Cardiac septum (tissue), 1 donor: ENCODE measurements at regions not wholly inside any gene's neighbourhood (a gene's known extent, or its start where the extent isn't known, plus 50 kb on each side); places are given as distances from the start of the nearest gene placed in this dataset.
"Not testable (repeated sequence)": the region's sequence is repeated elsewhere in the genome, so short reads cannot be mapped to it uniquely, and the experiment has no call there.

Source experiments
- DNase-seq: peaks from one replicate; pipeline ENCODE4 v3.0.0-alpha.2; 2020; ENCODE audit warnings: low spot score
- intact Hi-C: fragments of 100-400 bp; cut with DNase I; formaldehyde crosslinking; loops from one replicate; pipeline ENCODE4 v1.14.0; 2022
- donor health status: DM: no; HTN: no; CAD: no.

DNA sequence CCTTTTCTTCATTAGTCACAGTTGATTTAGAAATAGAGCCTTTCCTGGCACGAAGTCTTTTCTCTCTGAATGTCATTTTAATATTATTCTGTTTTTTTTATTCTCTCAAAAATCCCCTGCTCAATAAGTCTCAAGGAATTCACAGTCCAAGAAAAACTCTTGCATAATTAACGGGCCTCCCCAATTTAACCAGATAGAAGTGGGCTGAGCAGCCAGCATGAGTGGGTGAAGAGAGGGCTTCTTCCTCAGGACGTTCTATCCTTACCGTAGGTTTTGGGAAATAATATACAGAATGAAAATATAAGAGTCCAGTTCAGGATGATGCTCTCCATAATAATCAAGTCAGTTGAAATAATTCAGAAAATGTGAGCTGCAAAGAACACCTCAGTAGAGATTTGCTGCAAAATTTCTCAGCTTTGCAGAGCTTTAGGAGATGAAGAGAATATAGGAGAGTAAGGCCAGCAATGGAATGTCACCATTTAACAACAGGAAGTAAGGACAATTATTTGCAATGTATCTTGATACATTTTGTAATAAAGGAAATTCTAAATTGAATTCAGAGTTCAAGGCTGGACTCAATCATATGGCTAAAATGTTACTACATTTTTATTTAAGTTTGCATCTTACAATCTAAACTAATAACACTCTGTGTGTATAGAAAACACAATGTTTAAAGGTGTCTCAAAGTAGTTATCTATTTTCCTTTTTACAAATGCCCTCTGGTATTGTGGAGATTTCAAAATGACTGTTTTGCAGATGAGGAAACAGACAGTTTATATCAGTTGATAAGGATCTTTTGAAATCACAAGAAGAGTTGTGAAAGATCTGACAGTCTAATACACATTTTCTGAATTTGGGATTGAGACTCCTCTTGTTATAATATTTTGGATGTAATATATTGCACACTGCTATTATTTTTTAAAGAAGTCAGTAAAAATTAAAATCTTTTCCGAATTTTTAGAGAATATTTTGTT lies 1724.1 kb upstream of the SEL1L start:
- intact Hi-C loops: no loop called here
- DNase-seq: no peak

- intact Hi-C loops: no loop called here
- DNase-seq: no peak
These were observed 1727.1 kb upstream of the SEL1L start for GRCh38 chr14:83260751-83261150.

DNA sequence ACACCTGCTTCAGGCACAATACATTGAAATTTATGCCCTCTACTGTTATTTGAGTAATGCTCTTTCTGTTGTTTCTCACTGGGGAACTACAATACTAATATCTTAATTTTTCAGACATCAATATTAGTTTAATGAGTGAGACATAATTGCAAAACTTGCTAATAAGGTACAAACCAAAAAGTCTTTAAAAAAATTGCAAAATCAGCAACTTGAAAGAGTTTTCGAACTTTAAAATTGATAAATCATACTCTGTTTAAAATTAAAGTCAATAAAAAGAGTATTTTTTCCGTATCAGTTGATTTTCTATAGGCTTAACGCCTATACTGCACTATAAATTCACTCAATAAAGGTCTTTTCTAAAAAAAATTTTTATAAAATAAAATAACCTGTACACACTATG lies 1735.9 kb upstream of the SEL1L start:
- intact Hi-C loops: no loop called here

GRCh38 chr14:83271663-83272062 lies 1738.0 kb upstream of the SEL1L start:
- intact Hi-C loops: no loop called here
- DNase-seq: no peak

More for the DNA sequence above, 1735.9 kb upstream of the SEL1L start:
- no peak for DNase-seq

DNA sequence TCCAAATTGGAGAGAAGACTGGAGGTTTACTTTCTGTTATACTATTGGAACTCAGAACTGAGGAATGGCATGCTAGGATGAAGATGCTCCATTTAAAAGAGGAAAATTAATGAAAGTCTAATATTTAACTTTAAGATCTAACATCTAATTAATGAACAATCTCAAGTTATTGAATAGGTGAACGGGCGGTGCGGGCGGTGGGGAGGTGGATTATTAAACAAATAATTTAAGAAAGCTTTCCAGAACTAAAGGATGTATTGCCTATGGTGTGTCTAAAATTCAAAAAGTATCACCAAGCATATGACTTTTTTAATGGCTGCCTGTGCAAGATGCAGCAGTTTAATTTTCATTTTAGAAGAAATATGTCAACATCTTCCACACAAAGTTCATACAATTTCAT lies 1747.1 kb upstream of the SEL1L start:
- intact Hi-C loops: no loop called here
- DNase-seq: no peak

DNA sequence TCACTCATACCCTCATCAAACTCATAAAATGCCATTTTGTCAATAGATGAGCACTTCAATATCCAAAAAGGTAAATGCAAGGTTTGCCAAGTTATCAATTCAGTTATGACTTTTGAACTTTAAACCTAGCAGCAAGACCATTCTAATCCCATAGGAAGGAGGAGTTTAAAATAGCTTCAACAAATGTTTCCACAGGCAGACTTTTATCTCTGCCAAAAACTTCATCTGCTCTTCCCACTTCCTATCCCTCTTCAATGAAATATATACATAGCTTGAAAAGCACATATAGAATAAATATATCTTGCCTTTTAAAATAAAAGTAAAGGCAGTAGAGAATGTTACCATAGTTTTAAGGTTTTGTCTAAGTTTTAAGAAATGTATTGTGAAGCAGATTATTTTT lies 1749.1 kb upstream of the SEL1L start:
- DNase-seq: no peak
- intact Hi-C loops: no loop called here

- intact Hi-C loops: no loop called here
- DNase-seq: no peak
These were observed 1753.6 kb upstream of the SEL1L start for GRCh38 chr14:83287300-83287699.

- intact Hi-C loops: no loop called here
- DNase-seq: no peak
These were observed 1755.7 kb upstream of the SEL1L start for GRCh38 chr14:83289390-83289789.

DNA sequence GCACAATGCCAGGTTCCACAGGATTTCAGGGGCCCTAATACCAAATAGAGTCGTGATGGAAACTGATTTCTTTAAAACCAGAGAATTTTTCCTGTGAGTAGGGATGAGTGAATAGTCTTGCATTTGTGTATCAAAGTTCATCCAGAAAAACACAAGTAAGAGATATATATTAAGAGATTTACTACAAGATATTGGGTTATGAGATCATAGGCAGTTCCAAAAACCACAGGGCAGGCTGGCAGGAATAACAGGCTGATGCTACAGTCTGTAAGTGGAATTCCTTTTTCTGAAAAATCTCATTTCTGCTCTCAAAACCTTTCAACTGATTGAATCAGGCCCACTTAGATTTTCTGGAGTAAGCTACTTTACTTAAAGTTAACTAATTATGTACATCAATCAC lies 1756.2 kb upstream of the SEL1L start:
- DNase-seq: no peak
- intact Hi-C loops: no loop called here

DNA sequence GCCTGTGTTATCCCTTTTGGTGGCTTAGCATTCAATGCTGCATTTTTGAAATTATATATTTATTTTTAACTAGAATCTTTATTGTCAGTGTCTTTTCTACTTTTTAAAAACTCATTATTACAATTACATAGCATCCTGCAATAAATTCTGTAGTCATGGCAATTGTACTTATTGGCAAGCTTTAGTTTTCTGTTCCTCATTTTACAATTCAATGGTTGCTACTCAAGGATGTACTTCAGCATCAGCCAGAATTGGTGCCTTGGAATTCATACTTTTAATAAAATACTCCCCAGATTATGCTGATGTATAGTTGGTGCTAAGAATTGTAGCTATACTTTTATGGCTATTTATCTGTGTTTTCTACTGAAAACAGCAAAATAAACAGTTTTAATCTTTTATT lies 1756.8 kb upstream of the SEL1L start:
- intact Hi-C loops: no loop called here
- DNase-seq: no peak

DNA sequence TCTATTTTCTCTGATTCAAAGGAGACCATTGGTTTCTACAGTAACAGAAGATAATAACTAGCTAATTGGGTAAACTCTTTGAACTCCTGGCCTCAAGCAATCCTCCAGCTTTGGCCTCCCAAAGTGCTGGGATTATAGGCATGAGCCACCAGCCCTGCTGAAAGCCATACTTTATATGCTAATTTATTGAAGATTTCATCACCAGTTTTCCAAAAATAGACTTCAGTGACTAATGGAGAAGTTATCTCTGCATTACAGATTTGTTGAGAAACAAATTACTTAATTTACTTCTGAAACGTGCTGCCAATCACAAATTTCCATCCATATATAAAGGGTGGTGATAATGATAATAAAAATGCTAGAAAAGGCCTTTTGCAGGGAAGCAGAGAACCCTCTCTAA lies 1758.1 kb upstream of the SEL1L start:
- no peak for DNase-seq
- intact Hi-C loops: no loop called here

- intact Hi-C loops: no loop called here
These were observed 1761.3 kb upstream of the SEL1L start for GRCh38 chr14:83294941-83295340.

GRCh38 chr14:83297361-83297760 lies 1763.7 kb upstream of the SEL1L start:
- intact Hi-C loops: no loop called here
- no peak for DNase-seq

More at GRCh38 chr14:83294941-83295340, 1761.3 kb upstream of the SEL1L start:
- DNase-seq: no peak

DNA sequence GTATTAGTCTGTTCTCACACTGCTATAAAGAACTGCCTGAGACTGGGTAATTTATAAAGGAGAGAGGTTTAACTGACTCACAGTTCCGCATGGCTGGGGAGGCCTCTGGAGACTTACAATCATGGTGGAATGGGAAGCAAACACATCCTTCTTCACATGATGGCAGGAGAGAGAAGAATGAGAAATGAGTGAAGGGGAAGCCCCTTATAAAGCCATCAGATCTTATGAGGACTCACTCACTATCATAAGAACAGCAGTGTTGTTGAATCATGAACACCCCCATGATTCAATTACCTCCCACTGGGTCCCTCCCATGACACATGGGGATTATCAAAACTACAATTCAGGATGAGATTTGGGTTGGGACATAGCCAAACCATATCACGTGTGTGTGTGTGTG lies 1764.4 kb upstream of the SEL1L start:
- intact Hi-C loops, DNase-seq: not testable (repeated sequence)

- intact Hi-C loops: loop anchor here (10.0 kb wide), 1 partner anchor 164 kb away; no protein-coding TSS in a partner anchor
- DNase-seq: no peak
These were observed 1766.9 kb upstream of the SEL1L start for GRCh38 chr14:83300476-83301064.

- intact Hi-C loops: loop anchor here (10.0 kb wide), 1 partner anchor 163 kb away; no protein-coding TSS in a partner anchor
These were observed 1768.1 kb upstream of the SEL1L start for GRCh38 chr14:83301791-83302190.

GRCh38 chr14:83309211-83309610 lies 1775.6 kb upstream of the SEL1L start:
- intact Hi-C loops: loop anchor here (10.0 kb wide), 1 partner anchor 156 kb away; no protein-coding TSS in a partner anchor
- DNase-seq: no peak

More at GRCh38 chr14:83301791-83302190, 1768.1 kb upstream of the SEL1L start:
- DNase-seq: no peak

GRCh38 chr14:83309833-83310232 lies 1776.2 kb upstream of the SEL1L start:
- no peak for DNase-seq
- intact Hi-C loops: loop anchor here (10.0 kb wide), 1 partner anchor 155 kb away; no protein-coding TSS in a partner anchor

DNA sequence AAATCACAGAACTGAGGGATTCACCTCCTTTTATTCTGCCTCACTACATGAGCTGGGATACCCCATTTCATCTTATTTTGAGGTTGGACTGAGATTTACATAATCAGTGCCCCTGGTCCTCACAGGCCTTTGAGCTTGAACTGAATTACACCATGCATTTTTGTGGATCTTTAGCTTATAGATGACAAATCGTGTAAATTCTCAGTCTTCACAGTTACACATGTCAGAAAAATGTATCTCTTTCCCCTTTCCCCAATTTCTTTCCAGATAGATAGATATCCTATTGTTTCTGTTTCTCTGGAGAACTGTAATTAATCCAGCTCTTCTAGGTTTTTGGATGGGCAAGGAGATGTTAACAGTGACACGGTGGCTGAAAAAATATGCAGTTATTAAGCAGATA lies 1778.9 kb upstream of the SEL1L start:
- DNase-seq: no peak
- intact Hi-C loops: no loop called here

- intact Hi-C loops: no loop called here
- no peak for DNase-seq
These were observed 1781.1 kb upstream of the SEL1L start for GRCh38 chr14:83314764-83315163.

DNA sequence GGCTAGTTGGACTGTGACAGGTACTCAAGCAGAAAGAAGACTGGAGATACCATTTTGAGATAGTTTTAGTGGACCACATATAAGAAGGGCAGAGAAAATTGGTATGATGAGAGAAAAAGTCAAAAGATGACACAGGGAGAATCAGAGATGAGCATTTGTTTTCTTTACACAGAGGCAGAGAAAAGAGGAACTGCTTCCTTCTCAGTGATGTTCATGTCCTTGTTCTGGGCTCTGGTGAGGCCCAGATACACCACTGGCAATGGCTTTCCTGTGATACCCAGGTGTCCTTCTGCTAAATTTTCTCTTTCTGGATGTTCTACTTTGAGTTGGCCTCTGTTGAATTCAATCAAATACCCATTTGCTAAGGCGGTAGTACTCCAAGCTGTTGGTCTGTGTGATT lies 1782.7 kb upstream of the SEL1L start:
- no peak for DNase-seq
- intact Hi-C loops: no loop called here
